Liver (tissue), 8 donors: ENCODE measurements at regions not wholly inside any gene's neighbourhood (a gene's known extent, or its start where the extent isn't known, plus 50 kb on each side); places are given as distances from the start of the nearest gene placed in this dataset.

Experiments used
- DNase-seq: peaks from one replicate; pipeline ENCODE4 v3.0.0-alpha.2; 2017; ENCODE audit warnings: low spot score
- H3K27ac ChIP-seq, 2 donors: one replicate each; pipeline ENCODE4 v1.7.0; 2013; ENCODE audit warnings: inconsistent platforms in 2 of 2, low read length in 2 of 2, control low read depth in 1 of 2, low read depth in 1 of 2, mild to moderate bottlenecking in 1 of 2
- H3K27me3 ChIP-seq, 4 donors: one replicate each; pipeline versions ENCODE4 v1.6.1 to v1.7.0; 2013; ENCODE audit warnings: low read length in 3 of 4, inconsistent platforms in 1 of 4, mild to moderate bottlenecking in 1 of 4, moderate library complexity in 1 of 4; ENCODE audit not compliant: control insufficient read depth in 4 of 4, insufficient read depth in 4 of 4
- H3K36me3 ChIP-seq, 4 donors: one replicate each; pipeline versions ENCODE4 v1.6.1 to v1.7.0; 2013; ENCODE audit warnings: low read length in 3 of 4, mild to moderate bottlenecking in 3 of 4, low read depth in 1 of 4, moderate library complexity in 1 of 4; ENCODE audit not compliant: control insufficient read depth in 4 of 4, insufficient read depth in 3 of 4
- H3K4me1 ChIP-seq, 4 donors: one replicate each; pipeline versions ENCODE4 v1.6.1 to v1.7.0; 2013; ENCODE audit warnings: low read length in 3 of 4, mild to moderate bottlenecking in 3 of 4, moderate library complexity in 1 of 4; ENCODE audit not compliant: control insufficient read depth in 4 of 4, insufficient read depth in 4 of 4
- H3K4me3 ChIP-seq, 3 donors: one replicate each; pipeline versions ENCODE4 v1.6.1 to v1.7.0; 2013; ENCODE audit warnings: low read length in 3 of 3, control low read depth in 1 of 3, low read depth in 1 of 3, mild to moderate bottlenecking in 1 of 3
- H3K9ac ChIP-seq, 2 donors: one replicate each; pipeline ENCODE4 v1.7.0; 2013; ENCODE audit warnings: low read length in 2 of 2, mild to moderate bottlenecking in 2 of 2, moderate library complexity in 2 of 2, control low read depth in 1 of 2, low read depth in 1 of 2
- H3K9me3 ChIP-seq, 4 donors: one replicate each; pipeline versions ENCODE4 v1.6.1 to v1.7.0; 2013; ENCODE audit warnings: low read length in 3 of 4; ENCODE audit not compliant: control insufficient read depth in 4 of 4
- EGR1 ChIP-seq, 2 donors: IDR thresholded peaks; 2 replicates each; pipeline ENCODE4 v1.6.1; 2016 to 2018; ENCODE audit warnings: antibody characterized with exemption in 2 of 2, low read depth in 2 of 2
- FOXA1 ChIP-seq: IDR thresholded peaks from 2 replicates; pipeline ENCODE4 v1.6.1; 2016; ENCODE audit warnings: antibody characterized with exemption
- FOXA2 ChIP-seq: IDR thresholded peaks from 2 replicates; pipeline ENCODE4 v1.6.1; 2016; ENCODE audit warnings: antibody characterized with exemption
- GABPA ChIP-seq, 2 donors: IDR thresholded peaks in 1 of 2; conservative IDR thresholded peaks in 1 of 2; 2 replicates each; pipeline ENCODE4 v1.6.1; 2016; ENCODE audit warnings: antibody characterized with exemption in 2 of 2, mild to moderate bottlenecking in 1 of 2, moderate library complexity in 1 of 2
- HNF4G ChIP-seq: IDR thresholded peaks from 2 replicates; pipeline ENCODE4 v1.6.1; 2016; ENCODE audit warnings: antibody characterized with exemption
- JUND ChIP-seq, 2 donors: IDR thresholded peaks; 2 replicates each; pipeline ENCODE4 v1.6.1; 2016; ENCODE audit warnings: antibody characterized with exemption in 2 of 2
- NR2F2 ChIP-seq: IDR thresholded peaks from 2 replicates; pipeline ENCODE4 v1.6.1; 2016; ENCODE audit warnings: antibody characterized with exemption
- RAD21 ChIP-seq, 2 donors: IDR thresholded peaks; 2 replicates each; pipeline ENCODE4 v1.6.1; 2016; ENCODE audit warnings: antibody characterized with exemption in 2 of 2, mild to moderate bottlenecking in 2 of 2
- RXRA ChIP-seq, 2 donors: IDR thresholded peaks; 2 replicates each; pipeline ENCODE4 v1.6.1; 2017 to 2018; ENCODE audit warnings: antibody characterized with exemption in 2 of 2, mild to moderate bottlenecking in 1 of 2
- SP1 ChIP-seq: IDR thresholded peaks from 2 replicates; pipeline ENCODE4 v1.6.1; 2018; ENCODE audit warnings: antibody characterized with exemption, mild to moderate bottlenecking
- TAF1 ChIP-seq: conservative IDR thresholded peaks from 2 replicates; pipeline ENCODE4 v1.6.1; 2016; ENCODE audit warnings: antibody characterized with exemption, mild to moderate bottlenecking
- YY1 ChIP-seq: IDR thresholded peaks from 2 replicates; pipeline ENCODE4 v1.6.1; 2016; ENCODE audit warnings: antibody characterized with exemption, mild to moderate bottlenecking
- WGBS: extraction: QIAGEN DNeasy Blood & Tissue Kit; methylation state at CpG from one replicate; pipeline ENCODE4 v1.1.7; 2013; 5-methylcytosine and 5-hydroxymethylcytosine counted together
- TF ChIP-seq, protein P1 (sequence below): IDR thresholded peaks from 2 replicates; pipeline ENCODE4 v1.6.1; 2016; ENCODE audit warnings: antibody characterized with exemption
- TF ChIP-seq, protein P2 (sequence below): IDR thresholded peaks from 2 replicates; pipeline ENCODE4 v1.6.1; 2016; ENCODE audit warnings: antibody characterized with exemption
- TF ChIP-seq, protein P3 (sequence below): fragments of 150-350 bp; IDR thresholded peaks from 2 replicates; pipeline ENCODE4 v1.5.1; 2017; ENCODE audit warnings: improper control_type of control experiment, low read depth, low read length; ENCODE audit not compliant: missing input control
- TF ChIP-seq, protein P4 (sequence below): IDR thresholded peaks from 2 replicates; pipeline ENCODE4 v1.6.1; 2016; ENCODE audit warnings: antibody characterized with exemption, mild to moderate bottlenecking
- donor health status: healthy.
- donor health status: healthy.
- donor health status: healthy.
- donor health status: healthy.
- donor health status: healthy.

DNA sequence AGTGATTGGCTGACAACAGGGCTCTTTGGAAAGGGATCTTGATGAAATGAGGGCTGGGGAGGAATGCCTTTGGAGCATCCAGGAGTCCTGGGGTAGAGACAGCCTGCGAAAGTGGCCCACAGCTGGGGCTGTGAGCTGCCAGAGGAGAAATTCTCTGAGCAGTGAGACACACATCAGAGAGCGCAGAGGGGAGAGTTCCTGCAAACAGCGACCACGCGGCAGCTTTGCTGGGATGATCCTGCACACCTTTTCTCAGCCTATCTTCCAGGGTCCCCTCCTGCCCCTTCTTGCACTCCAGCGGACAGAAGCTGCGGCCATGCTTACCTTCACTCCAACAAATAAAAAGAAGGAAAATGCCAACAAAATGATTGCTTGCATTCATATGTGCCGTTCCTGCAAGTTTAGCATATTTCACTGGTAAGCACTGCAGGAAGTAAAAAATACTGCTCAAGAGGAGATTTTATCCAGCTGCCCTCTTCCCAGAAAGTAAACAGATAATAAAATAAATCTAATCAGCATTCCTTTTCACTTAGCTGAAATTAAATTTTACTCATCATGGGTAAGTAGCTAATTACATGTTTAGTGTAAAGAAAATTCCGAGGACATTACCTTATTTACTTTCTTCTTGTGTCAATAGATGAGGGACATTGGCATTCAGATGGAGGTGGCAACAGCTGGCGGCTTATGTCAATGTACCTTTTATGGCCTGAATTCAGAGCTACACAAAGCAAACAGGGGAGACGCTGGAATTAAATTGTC lies 339.9 kb upstream of the ARID1B start:
- no peaks in the 10 kb centered on the region for H3K27me3 ChIP-seq
- no peak for TF ChIP-seq GABPA (IDR thresholded peaks at IDR 0.05 in 1 of 2, conservative IDR thresholded peaks at IDR 0.05 in 1 of 2)
- TF ChIP-seq, protein P1, sequence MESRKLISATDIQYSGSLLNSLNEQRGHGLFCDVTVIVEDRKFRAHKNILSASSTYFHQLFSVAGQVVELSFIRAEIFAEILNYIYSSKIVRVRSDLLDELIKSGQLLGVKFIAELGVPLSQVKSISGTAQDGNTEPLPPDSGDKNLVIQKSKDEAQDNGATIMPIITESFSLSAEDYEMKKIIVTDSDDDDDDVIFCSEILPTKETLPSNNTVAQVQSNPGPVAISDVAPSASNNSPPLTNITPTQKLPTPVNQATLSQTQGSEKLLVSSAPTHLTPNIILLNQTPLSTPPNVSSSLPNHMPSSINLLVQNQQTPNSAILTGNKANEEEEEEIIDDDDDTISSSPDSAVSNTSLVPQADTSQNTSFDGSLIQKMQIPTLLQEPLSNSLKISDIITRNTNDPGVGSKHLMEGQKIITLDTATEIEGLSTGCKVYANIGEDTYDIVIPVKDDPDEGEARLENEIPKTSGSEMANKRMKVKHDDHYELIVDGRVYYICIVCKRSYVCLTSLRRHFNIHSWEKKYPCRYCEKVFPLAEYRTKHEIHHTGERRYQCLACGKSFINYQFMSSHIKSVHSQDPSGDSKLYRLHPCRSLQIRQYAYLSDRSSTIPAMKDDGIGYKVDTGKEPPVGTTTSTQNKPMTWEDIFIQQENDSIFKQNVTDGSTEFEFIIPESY, result no peak
- no peak for TF ChIP-seq FOXA1
- TF ChIP-seq RXRA (IDR thresholded peaks at IDR 0.05), result no peak
- no peak for TF ChIP-seq NR2F2
- 55% methylated on average over 11 of the region's 11 CpGs for WGBS
- H3K9me3 ChIP-seq, result peaks cover 0 to 6% (median 1%) of the 10 kb centered on the region in 4 donors
- H3K9ac ChIP-seq, result no peak overlapping the region
- H3K27ac ChIP-seq, result no peak overlapping the region
- H3K4me3 ChIP-seq, result no peak overlapping the region
- H3K4me1 ChIP-seq, result no peaks in the 10 kb centered on the region
- DNase-seq, result no peak
- no peaks in the 10 kb centered on the region for H3K36me3 ChIP-seq

DNA sequence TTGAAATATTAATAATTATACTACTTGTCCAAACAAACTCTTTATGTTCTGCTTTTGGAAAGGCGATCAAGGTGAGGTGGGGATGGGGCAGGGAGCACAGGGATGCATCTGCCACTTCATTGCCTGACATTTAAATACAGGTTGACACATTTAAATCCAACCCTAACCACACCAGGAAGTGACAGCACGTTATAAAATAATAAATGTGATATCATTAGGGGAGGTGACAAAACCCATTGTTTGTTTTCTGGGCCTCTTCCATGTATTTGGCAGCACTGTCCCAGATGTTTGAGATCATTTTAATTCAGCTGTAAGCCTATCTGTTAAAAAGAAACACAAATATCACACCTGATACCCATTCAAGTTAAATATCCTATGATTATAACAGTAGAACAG lies 342.4 kb upstream of the ARID1B start:
- WGBS, result 71% methylated on average over 2 of the region's 2 CpGs
- no peaks in the 10 kb centered on the region for H3K27me3 ChIP-seq
- no peaks in the 10 kb centered on the region for H3K9me3 ChIP-seq
- no peak for TF ChIP-seq HNF4G
- TF ChIP-seq, protein P2, sequence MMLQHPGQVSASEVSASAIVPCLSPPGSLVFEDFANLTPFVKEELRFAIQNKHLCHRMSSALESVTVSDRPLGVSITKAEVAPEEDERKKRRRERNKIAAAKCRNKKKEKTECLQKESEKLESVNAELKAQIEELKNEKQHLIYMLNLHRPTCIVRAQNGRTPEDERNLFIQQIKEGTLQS, result no peak
- no peak overlapping the region for H3K27ac ChIP-seq
- no peaks in the 10 kb centered on the region for H3K4me1 ChIP-seq
- no peak overlapping the region for H3K9ac ChIP-seq
- no peak for DNase-seq
- no peaks in the 10 kb centered on the region for H3K36me3 ChIP-seq
- no peak overlapping the region for H3K4me3 ChIP-seq

DNA sequence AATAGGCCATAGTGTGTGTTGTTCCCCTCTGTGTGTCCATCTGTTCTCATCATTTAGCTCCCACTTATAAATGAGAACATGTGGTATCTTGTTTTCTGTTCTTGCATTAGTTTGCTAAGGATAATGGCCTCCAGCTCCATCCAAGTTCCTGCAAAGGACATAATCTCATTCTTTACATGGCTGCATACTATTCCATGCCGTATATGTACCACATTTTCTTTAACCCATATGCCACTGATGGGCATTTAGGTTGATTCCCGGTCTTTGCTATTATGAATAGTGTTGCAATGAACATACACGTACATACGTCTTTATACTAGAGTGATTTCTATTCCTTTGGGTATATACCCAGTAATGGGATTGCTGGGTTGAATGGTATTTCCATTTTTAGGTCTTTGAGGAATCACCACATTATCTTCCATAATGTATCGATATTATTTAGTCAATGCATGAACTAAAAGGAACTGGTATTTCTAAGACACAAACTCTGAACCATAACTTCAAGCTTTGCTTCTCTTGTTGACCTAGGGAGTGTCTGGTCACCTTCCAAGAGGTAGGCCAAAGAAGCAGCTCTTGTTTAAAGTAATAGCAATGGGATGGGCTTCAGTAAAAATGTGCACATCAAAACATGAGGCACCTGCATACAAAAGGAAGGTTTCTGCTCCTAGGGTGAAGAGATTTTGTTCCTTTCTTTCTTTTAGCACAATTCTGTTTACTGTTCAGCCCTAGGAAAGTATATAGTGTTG lies 343.0 kb upstream of the ARID1B start:
- H3K36me3 ChIP-seq, result no peaks in the 10 kb centered on the region
- no peaks in the 10 kb centered on the region for H3K4me1 ChIP-seq
- no peaks in the 10 kb centered on the region for H3K27me3 ChIP-seq
- H3K9ac ChIP-seq, result no peak overlapping the region
- 92% methylated on average over 5 of the region's 5 CpGs for WGBS
- no peak for TF ChIP-seq HNF4G
- TF ChIP-seq, protein P1, result no peak
- TF ChIP-seq NR2F2, result no peak
- no peak for TF ChIP-seq YY1
- TF ChIP-seq, protein P3, sequence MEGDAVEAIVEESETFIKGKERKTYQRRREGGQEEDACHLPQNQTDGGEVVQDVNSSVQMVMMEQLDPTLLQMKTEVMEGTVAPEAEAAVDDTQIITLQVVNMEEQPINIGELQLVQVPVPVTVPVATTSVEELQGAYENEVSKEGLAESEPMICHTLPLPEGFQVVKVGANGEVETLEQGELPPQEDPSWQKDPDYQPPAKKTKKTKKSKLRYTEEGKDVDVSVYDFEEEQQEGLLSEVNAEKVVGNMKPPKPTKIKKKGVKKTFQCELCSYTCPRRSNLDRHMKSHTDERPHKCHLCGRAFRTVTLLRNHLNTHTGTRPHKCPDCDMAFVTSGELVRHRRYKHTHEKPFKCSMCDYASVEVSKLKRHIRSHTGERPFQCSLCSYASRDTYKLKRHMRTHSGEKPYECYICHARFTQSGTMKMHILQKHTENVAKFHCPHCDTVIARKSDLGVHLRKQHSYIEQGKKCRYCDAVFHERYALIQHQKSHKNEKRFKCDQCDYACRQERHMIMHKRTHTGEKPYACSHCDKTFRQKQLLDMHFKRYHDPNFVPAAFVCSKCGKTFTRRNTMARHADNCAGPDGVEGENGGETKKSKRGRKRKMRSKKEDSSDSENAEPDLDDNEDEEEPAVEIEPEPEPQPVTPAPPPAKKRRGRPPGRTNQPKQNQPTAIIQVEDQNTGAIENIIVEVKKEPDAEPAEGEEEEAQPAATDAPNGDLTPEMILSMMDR, result no peak
- TF ChIP-seq SP1, result no peak
- TF ChIP-seq JUND (IDR thresholded peaks at IDR 0.05), result no peak
- TF ChIP-seq TAF1, result no peak
- TF ChIP-seq FOXA2, result no peak
- TF ChIP-seq RXRA (IDR thresholded peaks at IDR 0.05), result no peak
- TF ChIP-seq, protein P2, result no peak
- TF ChIP-seq FOXA1, result no peak
- no peak for TF ChIP-seq EGR1 (IDR thresholded peaks at IDR 0.05; ENCODE audit: low read depth in 2 of 2)
- TF ChIP-seq RAD21 (IDR thresholded peaks at IDR 0.05), result no peak
- TF ChIP-seq, protein P4, sequence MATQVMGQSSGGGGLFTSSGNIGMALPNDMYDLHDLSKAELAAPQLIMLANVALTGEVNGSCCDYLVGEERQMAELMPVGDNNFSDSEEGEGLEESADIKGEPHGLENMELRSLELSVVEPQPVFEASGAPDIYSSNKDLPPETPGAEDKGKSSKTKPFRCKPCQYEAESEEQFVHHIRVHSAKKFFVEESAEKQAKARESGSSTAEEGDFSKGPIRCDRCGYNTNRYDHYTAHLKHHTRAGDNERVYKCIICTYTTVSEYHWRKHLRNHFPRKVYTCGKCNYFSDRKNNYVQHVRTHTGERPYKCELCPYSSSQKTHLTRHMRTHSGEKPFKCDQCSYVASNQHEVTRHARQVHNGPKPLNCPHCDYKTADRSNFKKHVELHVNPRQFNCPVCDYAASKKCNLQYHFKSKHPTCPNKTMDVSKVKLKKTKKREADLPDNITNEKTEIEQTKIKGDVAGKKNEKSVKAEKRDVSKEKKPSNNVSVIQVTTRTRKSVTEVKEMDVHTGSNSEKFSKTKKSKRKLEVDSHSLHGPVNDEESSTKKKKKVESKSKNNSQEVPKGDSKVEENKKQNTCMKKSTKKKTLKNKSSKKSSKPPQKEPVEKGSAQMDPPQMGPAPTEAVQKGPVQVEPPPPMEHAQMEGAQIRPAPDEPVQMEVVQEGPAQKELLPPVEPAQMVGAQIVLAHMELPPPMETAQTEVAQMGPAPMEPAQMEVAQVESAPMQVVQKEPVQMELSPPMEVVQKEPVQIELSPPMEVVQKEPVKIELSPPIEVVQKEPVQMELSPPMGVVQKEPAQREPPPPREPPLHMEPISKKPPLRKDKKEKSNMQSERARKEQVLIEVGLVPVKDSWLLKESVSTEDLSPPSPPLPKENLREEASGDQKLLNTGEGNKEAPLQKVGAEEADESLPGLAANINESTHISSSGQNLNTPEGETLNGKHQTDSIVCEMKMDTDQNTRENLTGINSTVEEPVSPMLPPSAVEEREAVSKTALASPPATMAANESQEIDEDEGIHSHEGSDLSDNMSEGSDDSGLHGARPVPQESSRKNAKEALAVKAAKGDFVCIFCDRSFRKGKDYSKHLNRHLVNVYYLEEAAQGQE, result no peak
- no peak for DNase-seq
- no peaks in the 10 kb centered on the region for H3K9me3 ChIP-seq
- H3K4me3 ChIP-seq, result no peak overlapping the region
- no peak overlapping the region for H3K27ac ChIP-seq
